ENCODE measurements at regions not wholly inside any gene's neighbourhood (a gene's known extent, or its start where the extent isn't known, plus 50 kb on each side); places are given as distances from the start of the nearest gene placed in this dataset.
"Not testable (repeated sequence)": the region's sequence is repeated elsewhere in the genome, so short reads cannot be mapped to it uniquely, and the experiment has no call there.

GRCh38 chr5:92835712-92836111 lies 745.3 kb downstream of the NR2F1-AS1 start:
- Histone ChIP-seq H3K9me3 (ENCODE audit: insufficient read depth, low read depth, low read length) (no peaks in the 10 kb centered on the region), H3K4me1 (ENCODE audit: insufficient read depth, low read length) (no peaks in the 10 kb centered on the region), H3K9ac (ENCODE audit: low read depth, low read length) (no peak overlapping the region), H3K27me3 (ENCODE audit: insufficient read depth, low read length) (no peaks in the 10 kb centered on the region), H3K4me3 (ENCODE audit: low read length) (no peak overlapping the region), H3K27ac (ENCODE audit: low read depth, low read length) (no peak overlapping the region), H3K36me3 (ENCODE audit: insufficient read depth, low read length) (no peaks in the 10 kb centered on the region)
- WGBS, result 0% methylated on average over 1 of the region's 1 CpG

DNA sequence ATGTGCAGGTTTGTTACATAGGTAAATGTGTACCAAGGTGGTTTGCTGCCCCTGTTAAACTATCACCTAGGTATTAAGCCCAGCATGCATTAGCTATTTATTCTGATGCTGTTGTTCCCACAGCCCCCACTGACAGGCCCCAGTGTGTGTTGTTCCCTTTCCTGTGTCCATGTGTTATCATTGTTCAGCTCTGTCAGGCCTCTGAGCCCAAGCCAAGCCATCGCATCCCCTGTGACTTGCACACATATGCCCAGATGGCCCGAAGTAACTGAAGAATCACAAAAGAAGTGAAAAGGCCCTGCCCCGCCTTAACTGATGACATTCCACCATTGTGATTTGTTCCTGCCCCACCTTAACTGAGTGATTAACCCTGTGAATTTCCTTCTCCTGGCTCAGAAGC lies 757.5 kb downstream of the NR2F1-AS1 start:
- 98% methylated on average over 3 of the region's 3 CpGs for WGBS
- H3K9me3 ChIP-seq (ENCODE audit: insufficient read depth, low read depth, low read length); H3K4me1 ChIP-seq (ENCODE audit: insufficient read depth, low read length); H3K27me3 ChIP-seq (ENCODE audit: insufficient read depth, low read length); H3K9ac ChIP-seq (ENCODE audit: low read depth, low read length); H3K27ac ChIP-seq (ENCODE audit: low read depth, low read length); H3K4me3 ChIP-seq (ENCODE audit: low read length); H3K36me3 ChIP-seq (ENCODE audit: insufficient read depth, low read length): not testable (repeated sequence)

DNA sequence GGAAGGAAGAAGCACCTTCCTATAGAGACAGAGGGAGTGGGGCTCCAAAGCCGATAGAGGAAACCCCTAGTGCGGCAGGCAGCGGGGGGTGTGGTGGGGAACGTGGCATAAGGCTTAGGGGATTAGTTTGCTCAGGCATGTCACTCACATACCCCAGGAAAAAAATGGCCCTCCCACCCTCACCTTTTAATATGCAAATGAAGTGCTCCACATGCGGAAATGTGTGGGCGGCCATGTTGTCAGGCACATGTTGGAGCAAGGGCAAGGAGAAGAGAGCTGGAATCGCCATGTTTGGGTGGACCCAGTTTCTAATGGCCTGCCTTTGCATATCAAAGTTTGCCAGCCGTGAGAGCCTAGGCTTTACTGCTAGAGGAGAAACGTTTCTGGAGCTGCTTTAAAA lies 758.8 kb downstream of the NR2F1-AS1 start:
- Histone ChIP-seq H3K9me3 (ENCODE audit: insufficient read depth, low read depth, low read length) (peaks cover 9% of the 10 kb centered on the region; the same call in 1 of the 2 replicates), H3K36me3 (ENCODE audit: insufficient read depth, low read length) (no peaks in the 10 kb centered on the region), H3K4me3 (ENCODE audit: low read length) (no peak overlapping the region), H3K27me3 (ENCODE audit: insufficient read depth, low read length) (no peaks in the 10 kb centered on the region), H3K9ac (ENCODE audit: low read depth, low read length) (no peak overlapping the region), H3K4me1 (ENCODE audit: insufficient read depth, low read length) (no peaks in the 10 kb centered on the region), H3K27ac (ENCODE audit: low read depth, low read length) (no peak overlapping the region)
- WGBS, result 75% methylated on average over 9 of the region's 9 CpGs

- Histone ChIP-seq H3K27ac (ENCODE audit: low read depth, low read length) (no peak overlapping the region), H3K9ac (ENCODE audit: low read depth, low read length) (no peak overlapping the region), H3K4me1 (ENCODE audit: insufficient read depth, low read length) (no peaks in the 10 kb centered on the region), H3K36me3 (ENCODE audit: insufficient read depth, low read length) (no peaks in the 10 kb centered on the region), H3K27me3 (ENCODE audit: insufficient read depth, low read length) (no peaks in the 10 kb centered on the region), H3K4me3 (ENCODE audit: low read length) (no peak overlapping the region), H3K9me3 (ENCODE audit: insufficient read depth, low read depth, low read length) (no peaks in the 10 kb centered on the region)
- WGBS, result 96% methylated on average over 3 of the region's 3 CpGs
These were observed 771.1 kb downstream of the NR2F1-AS1 start for GRCh38 chr5:92809855-92810465.

- 95% methylated on average over 1 of the region's 1 CpG for WGBS
- Histone ChIP-seq H3K4me3 (ENCODE audit: low read length) (no peak overlapping the region), H3K27me3 (ENCODE audit: insufficient read depth, low read length) (no peaks in the 10 kb centered on the region), H3K9me3 (ENCODE audit: insufficient read depth, low read depth, low read length) (no peaks in the 10 kb centered on the region), H3K27ac (ENCODE audit: low read depth, low read length) (no peak overlapping the region), H3K4me1 (ENCODE audit: insufficient read depth, low read length) (no peaks in the 10 kb centered on the region), H3K36me3 (ENCODE audit: insufficient read depth, low read length) (no peaks in the 10 kb centered on the region), H3K9ac (ENCODE audit: low read depth, low read length) (no peak overlapping the region)
These were observed 772.5 kb downstream of the NR2F1-AS1 start for GRCh38 chr5:92808474-92808873.

DNA sequence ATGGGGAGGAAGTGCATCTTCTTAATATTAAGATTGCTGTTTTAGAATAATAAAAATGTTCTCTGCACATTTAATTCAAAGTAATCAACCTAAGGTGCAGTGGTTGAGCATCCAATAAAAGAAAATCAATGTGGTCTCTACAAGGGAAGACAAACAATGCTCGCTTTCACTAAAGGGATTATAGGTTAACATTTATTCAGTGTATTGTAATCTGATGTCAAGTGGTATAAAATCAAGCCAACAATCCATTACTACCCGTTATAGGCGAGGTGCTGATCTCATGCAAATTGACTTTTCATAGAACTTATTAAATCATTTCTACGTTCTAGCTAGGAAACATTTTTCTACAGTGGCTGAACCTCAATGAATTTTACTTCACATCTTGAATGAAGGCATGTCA lies 773.9 kb downstream of the NR2F1-AS1 start:
- no peak overlapping the region for H3K4me3 ChIP-seq (ENCODE audit: low read length)
- 93% methylated on average over 4 of the region's 4 CpGs for WGBS
- no peaks in the 10 kb centered on the region for H3K36me3 ChIP-seq (ENCODE audit: insufficient read depth, low read length)
- H3K27ac ChIP-seq (ENCODE audit: low read depth, low read length), result no peak overlapping the region
- no peaks in the 10 kb centered on the region for H3K9me3 ChIP-seq (ENCODE audit: insufficient read depth, low read depth, low read length)
- no peak overlapping the region for H3K9ac ChIP-seq (ENCODE audit: low read depth, low read length)
- H3K27me3 ChIP-seq (ENCODE audit: insufficient read depth, low read length), result no peaks in the 10 kb centered on the region
- no peaks in the 10 kb centered on the region for H3K4me1 ChIP-seq (ENCODE audit: insufficient read depth, low read length)

DNA sequence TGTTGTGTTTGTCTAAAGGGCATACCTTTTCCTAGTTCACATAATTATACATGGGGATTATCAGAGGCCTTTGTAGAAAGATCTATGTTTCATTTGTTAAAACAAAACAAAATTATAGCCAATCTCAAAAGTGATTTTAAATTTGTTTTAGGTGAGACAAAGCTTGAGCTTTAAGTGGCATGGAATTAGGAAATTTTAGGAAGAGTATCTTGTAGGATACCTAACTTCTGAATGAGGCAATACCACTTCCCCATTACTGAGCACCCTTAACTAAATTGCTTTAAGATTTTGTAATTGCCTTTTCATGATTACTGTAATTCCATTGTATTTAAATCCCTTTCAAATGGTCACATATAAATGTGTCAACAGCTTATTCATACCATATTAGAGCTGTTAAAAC lies 775.6 kb downstream of the NR2F1-AS1 start:
- no peak overlapping the region for H3K4me3 ChIP-seq (ENCODE audit: low read length)
- H3K36me3 ChIP-seq (ENCODE audit: insufficient read depth, low read length), result no peaks in the 10 kb centered on the region
- no peaks in the 10 kb centered on the region for H3K27me3 ChIP-seq (ENCODE audit: insufficient read depth, low read length)
- no peak overlapping the region for H3K9ac ChIP-seq (ENCODE audit: low read depth, low read length)
- no peaks in the 10 kb centered on the region for H3K9me3 ChIP-seq (ENCODE audit: insufficient read depth, low read depth, low read length)
- H3K4me1 ChIP-seq (ENCODE audit: insufficient read depth, low read length), result no peaks in the 10 kb centered on the region
- no peak overlapping the region for H3K27ac ChIP-seq (ENCODE audit: low read depth, low read length)

DNA sequence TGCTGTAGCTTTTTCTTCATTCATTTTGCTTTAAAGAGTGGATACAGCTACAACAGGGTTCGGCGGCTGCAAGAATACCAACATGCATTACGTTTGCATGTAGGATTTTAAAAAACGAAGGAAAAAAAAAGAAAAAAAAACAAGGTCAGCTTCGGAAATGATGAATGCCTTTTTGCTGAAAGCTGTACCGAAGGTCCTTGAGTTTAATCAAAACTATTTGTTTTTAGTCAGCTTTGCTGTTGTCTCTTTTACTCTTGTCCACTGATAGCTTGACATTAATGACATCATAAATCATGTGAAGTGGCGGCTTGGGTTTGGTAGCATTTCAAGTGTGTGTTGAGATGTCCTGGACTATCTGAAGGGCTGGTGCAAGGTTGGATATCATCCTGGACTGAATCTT lies 779.1 kb downstream of the NR2F1-AS1 start:
- no peak overlapping the region for H3K4me3 ChIP-seq (ENCODE audit: low read length)
- H3K9ac ChIP-seq (ENCODE audit: low read depth, low read length), result no peak overlapping the region
- H3K27ac ChIP-seq (ENCODE audit: low read depth, low read length), result no peak overlapping the region
- H3K27me3 ChIP-seq (ENCODE audit: insufficient read depth, low read length), result no peaks in the 10 kb centered on the region
- H3K9me3 ChIP-seq (ENCODE audit: insufficient read depth, low read depth, low read length), result peaks cover 7% of the 10 kb centered on the region; the same call in 1 of the 2 replicates
- 93% methylated on average over 7 of the region's 7 CpGs for WGBS
- H3K4me1 ChIP-seq (ENCODE audit: insufficient read depth, low read length), result no peaks in the 10 kb centered on the region
- H3K36me3 ChIP-seq (ENCODE audit: insufficient read depth, low read length), result no peaks in the 10 kb centered on the region

- Histone ChIP-seq H3K4me1 (ENCODE audit: insufficient read depth, low read length) (no peaks in the 10 kb centered on the region), H3K36me3 (ENCODE audit: insufficient read depth, low read length) (no peaks in the 10 kb centered on the region), H3K27ac (ENCODE audit: low read depth, low read length) (no peak overlapping the region), H3K27me3 (ENCODE audit: insufficient read depth, low read length) (no peaks in the 10 kb centered on the region), H3K4me3 (ENCODE audit: low read length) (no peak overlapping the region), H3K9me3 (ENCODE audit: insufficient read depth, low read depth, low read length) (peaks cover 21% of the 10 kb centered on the region; the same call in 1 of the 2 replicates), H3K9ac (ENCODE audit: low read depth, low read length) (no peak overlapping the region)
These were observed 780.7 kb downstream of the NR2F1-AS1 start for GRCh38 chr5:92800365-92800764.

GRCh38 chr5:92795633-92796032 lies 785.4 kb downstream of the NR2F1-AS1 start:
- WGBS, result 94% methylated on average over 3 of the region's 3 CpGs
- Histone ChIP-seq H3K9me3 (ENCODE audit: insufficient read depth, low read depth, low read length) (peaks cover 35% of the 10 kb centered on the region; the same call in 1 of the 2 replicates), H3K27ac (ENCODE audit: low read depth, low read length) (no peak overlapping the region), H3K4me3 (ENCODE audit: low read length) (no peak overlapping the region), H3K4me1 (ENCODE audit: insufficient read depth, low read length) (no peaks in the 10 kb centered on the region), H3K27me3 (ENCODE audit: insufficient read depth, low read length) (no peaks in the 10 kb centered on the region), H3K9ac (ENCODE audit: low read depth, low read length) (no peak overlapping the region), H3K36me3 (ENCODE audit: insufficient read depth, low read length) (no peaks in the 10 kb centered on the region)

- no peaks in the 10 kb centered on the region for H3K9me3 ChIP-seq (ENCODE audit: insufficient read depth, low read depth, low read length)
- no peaks in the 10 kb centered on the region for H3K36me3 ChIP-seq (ENCODE audit: insufficient read depth, low read length)
- H3K27ac ChIP-seq (ENCODE audit: low read depth, low read length), result no peak overlapping the region
- H3K27me3 ChIP-seq (ENCODE audit: insufficient read depth, low read length), result no peaks in the 10 kb centered on the region
- 79% methylated on average over 4 of the region's 4 CpGs for WGBS
- no peak overlapping the region for H3K4me3 ChIP-seq (ENCODE audit: low read length)
- H3K9ac ChIP-seq (ENCODE audit: low read depth, low read length), result no peak overlapping the region
- peaks cover 37% of the 10 kb centered on the region for H3K4me1 ChIP-seq (ENCODE audit: insufficient read depth, low read length)
These were observed 801.0 kb downstream of the NR2F1-AS1 start for GRCh38 chr5:92780057-92780456.

GRCh38 chr5:92779536-92779935 lies 801.5 kb downstream of the NR2F1-AS1 start:
- no peak overlapping the region for H3K9ac ChIP-seq (ENCODE audit: low read depth, low read length)
- H3K27ac ChIP-seq (ENCODE audit: low read depth, low read length), result no peak overlapping the region
- no peaks in the 10 kb centered on the region for H3K36me3 ChIP-seq (ENCODE audit: insufficient read depth, low read length)
- no peak overlapping the region for H3K4me3 ChIP-seq (ENCODE audit: low read length)
- H3K27me3 ChIP-seq (ENCODE audit: insufficient read depth, low read length), result no peaks in the 10 kb centered on the region
- no peaks in the 10 kb centered on the region for H3K9me3 ChIP-seq (ENCODE audit: insufficient read depth, low read depth, low read length)
- H3K4me1 ChIP-seq (ENCODE audit: insufficient read depth, low read length), result peaks cover 37% of the 10 kb centered on the region
